Body of pancreas (tissue), 4 donors: ENCODE measurements at regions not wholly inside any gene's neighbourhood (a gene's known extent, or its start where the extent isn't known, plus 50 kb on each side); places are given as distances from the start of the nearest gene placed in this dataset.

ENCODE experiments used
- CTCF ChIP-seq, 7 experiments: fragments of 450-650 bp in 4 of 7; fragments of 200-600 bp in 3 of 7; sonication (generic) in 3 of 7; IDR thresholded peaks; one replicate each; pipeline ENCODE4 v1.5.1; 2016 to 2019; ENCODE audit warnings: antibody characterized with exemption in 7 of 7
- POLR2A ChIP-seq, 3 donors: fragments of 450-650 bp; IDR thresholded peaks; one replicate each; pipeline ENCODE4 v1.6.1; 2016; ENCODE audit warnings: antibody characterized with exemption in 3 of 3, mild to moderate bottlenecking in 2 of 3

GRCh38 chr2:167504061-167504460 is 615.8 kb downstream of the XIRP2 start:
- TF ChIP-seq CTCF (IDR thresholded peaks at IDR 0.05) (no peak), POLR2A (IDR thresholded peaks at IDR 0.05) (no peak)
